ENCODE measurements at regions not wholly inside any gene's neighbourhood (a gene's known extent, or its start where the extent isn't known, plus 50 kb on each side); places are given as distances from the start of the nearest gene placed in this dataset.
A peak's percentile ranks its signal among the peaks of the same experiment; 100 is the strongest.
"Not testable (repeated sequence)": the region's sequence is repeated elsewhere in the genome, so short reads cannot be mapped to it uniquely, and the experiment has no call there.

DNA sequence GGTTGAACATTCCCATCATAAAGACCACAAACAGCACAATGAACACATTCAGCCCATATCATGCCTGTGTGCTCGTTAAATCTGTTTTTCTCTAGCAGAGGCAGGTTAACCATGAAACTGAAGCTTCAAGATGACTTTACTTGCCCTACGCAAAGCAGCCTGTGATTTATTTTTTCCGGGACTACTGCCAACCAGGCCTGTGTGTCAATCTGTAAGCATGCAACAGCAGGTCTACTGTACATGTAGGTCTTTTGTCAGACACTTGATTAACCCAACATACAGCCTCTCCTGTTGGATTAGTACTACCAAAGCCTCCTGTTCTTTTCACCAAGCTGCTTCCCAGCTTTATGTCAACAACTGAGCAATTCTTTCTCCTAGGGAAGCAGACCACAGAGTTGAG is 85.5 kb upstream of the ACSL1 start:
- DNase-seq: peak; percentile 26

DNA sequence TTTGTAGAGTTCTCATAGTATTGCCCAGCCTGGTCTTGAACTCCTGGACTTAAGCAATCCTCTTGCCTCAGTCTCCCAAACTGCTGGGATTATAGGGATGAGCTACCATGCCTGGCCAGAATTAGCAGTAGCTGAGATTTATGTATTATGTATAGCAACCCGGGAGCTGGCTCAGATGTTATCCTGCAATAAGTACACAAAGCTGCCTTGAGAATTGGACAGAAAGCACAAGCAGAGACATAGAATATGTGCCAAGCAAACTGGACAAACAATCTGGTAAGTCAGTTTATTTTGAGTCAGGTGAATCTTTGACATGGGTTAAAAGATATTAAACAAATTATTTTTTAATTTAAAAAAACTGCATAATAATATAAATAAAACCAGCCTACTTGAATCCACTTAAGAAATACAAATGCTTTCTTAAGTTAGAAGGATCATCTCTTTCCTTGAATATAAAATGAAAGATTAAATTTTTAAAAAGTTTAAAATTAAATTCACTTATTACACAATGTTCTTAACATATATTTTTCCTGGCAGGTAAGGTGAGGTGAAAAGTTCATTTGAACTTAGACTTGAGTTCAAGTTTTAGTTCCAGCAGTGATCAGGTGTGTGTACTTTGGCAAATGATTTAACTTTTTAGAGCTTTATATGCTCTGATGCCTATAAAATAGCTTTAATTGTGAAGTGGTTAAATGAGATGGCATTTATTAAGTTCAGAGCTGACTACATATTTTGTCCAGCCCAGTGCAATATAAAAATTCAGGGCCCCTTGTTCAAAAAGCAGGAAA is 87.8 kb upstream of the ACSL1 start:
- no peak for DNase-seq

DNA sequence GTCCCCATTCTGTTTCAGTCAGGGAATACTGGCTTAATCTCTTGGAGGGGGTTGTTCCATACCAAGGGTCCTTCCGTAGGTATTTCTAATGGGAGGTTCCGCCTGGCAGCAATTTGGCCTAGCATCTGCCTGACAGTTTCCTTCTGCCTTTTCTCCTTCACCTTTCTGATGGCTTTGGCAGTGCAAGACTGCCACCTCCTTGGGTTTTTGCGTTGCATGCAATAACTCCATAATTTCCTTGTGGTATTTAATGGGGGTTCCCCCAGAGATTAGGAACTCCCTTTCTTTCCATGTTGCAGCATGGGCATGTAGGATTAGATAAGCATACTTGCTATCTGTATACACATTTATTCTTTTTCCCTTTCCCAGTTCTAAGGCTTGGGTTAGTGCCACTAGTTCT is 93.0 kb upstream of the ACSL1 start:
- DNase-seq: not testable (repeated sequence)

DNA sequence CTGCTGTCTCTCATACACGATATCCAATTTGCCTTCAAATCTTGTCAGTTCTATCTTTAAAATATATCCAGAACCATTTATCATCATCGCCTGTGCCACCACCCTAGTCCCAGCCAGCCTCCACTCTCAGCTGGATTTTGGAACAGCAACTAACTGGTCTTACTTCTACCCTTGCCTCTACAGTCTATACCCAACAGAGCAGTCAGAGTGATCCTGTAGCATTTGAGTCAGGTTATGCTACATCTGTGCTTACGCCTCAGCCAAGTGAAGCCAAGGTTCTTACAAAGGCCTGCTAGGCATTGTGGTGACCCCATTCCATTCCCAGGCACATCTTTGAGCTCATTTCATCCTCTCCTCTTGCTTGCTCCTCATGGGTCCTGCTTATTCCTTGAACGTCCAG is 95.7 kb upstream of the ACSL1 start:
- DNase-seq: no peak

DNA sequence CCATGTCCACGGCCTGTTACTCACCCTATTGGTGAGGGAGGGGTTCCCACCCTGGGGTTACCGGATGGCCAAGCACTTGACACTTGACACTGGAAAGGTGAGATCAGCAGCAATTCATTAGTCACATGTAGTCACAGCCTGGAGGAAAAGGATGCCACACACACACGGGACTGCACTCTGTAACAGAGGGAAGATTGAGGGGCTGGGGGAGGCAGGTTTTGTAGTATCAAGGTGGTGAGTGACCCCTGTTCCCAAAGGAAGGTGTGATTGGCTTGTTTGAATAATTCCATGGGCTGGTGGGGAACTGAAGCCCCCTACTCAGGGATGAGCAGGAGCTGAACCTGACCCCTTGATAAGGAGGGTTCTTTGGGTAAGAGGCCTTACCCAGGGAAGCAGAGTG is 96.0 kb upstream of the HELT start:
- no peak for DNase-seq

DNA sequence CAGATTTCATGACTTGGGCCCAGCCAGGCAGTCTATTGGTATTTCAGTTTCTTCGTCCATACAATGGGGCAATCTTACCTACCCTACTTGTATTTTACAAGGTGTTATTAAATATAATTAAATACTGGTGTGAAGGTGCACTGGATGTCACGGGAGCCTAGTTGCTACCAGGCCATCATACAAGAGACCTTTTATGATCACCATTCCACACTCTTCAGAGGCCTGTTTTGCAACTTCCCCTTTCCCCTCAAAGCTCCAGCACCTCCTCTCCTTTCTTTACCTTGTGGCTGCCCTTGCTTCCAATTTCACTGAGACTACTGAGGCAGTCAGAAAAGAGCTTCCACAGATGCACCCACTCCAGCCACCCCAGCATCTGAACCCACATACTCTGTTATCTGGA is 93.8 kb upstream of the HELT start:
- DNase-seq: no peak

DNA sequence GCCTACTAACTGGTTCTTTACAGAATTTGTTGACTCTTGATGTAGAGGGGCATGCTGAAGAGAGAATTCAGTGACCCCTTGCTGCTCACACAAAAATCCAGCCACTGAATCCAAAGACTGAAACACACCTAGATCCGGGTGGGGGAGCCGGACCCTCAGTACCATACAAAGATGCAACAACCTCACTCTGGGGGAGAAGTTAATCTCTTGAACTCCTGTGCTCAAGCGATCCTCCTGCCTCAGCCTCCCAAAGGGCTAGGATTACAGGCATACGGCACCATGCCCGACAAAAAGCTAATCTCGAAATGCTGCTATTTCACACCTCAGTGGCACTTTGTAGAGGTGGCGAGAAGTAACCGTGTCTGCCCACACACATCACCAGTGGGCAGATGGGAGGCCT is 88.8 kb upstream of the HELT start:
- no peak for DNase-seq

DNA sequence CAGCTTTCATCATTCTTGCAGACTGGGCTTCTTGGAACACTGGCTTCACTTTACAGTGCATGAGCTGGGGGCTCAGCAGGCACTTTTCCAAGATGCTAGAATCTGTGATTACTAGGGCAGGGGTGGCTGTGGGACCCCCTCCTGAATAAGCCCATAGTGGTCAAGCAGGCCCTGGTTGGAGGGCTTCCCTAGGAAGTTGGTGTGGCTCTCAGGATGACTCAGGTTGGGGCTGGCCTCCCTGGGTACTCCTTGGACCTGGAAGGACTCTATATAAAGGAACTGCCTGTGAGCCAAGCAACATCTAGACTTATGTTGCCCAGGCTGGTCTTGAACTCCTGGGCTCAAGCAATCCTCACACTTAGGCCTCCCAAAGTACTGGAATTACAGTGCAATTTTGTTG is 88.3 kb upstream of the HELT start:
- no peak for DNase-seq

DNA sequence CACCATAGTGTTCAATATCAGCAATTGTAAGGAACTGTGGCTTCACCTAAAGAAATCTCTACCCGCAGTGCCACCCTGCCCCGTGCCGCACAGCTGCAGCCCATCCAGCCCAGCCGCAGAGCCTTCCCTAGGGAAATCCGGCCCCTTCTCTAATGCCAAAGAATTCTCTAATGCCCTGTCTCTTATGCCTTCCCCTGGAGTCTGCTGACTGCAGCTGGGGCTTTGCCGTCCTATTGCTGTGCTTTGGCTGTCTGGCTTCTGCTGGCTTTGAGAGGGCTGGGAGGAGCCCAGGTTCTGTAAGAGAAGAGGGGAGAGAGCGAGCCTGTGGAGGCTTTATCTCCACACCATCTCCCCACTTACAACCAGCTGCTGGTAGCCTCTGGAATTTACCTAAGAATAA is 85.9 kb upstream of the HELT start:
- no peak for DNase-seq

DNA sequence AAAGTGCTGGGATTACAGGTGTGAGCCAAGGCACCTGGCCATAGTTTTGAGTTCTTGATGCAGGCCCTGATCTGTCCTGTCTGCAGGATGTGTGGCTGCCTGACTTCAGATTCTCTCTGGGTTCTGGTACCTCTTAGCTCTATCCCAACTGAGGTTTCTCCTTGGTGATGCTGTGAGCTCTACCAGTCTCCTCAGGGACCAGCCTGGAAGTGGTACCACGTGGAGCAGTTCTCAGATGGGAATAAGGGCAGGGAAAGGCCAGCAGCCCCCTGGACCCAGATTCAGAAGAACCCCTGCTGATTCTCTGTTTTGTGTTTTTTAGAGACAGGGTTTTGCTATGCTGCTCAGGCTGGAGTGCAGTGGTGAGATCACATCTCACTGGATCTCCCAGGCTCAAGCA is 85.0 kb upstream of the HELT start:
- DNase-seq: no peak

DNA sequence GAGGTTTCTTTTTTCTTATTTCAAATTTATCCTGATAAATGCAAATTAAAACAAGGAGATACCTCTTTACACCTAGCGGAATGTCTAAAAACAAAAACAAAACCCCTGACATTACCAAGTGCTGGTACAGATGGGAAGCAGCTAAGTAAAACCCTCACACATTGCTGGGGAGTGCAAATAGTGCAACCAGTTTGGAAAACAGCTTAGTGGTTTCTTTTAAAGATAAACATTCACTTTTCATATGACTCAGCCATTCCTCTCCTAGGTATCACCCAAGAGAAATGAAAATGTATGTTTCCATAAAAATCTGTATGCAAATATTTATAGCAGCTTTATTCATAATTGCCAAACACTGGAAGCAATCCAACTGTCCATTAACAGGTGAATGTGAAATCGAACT is 84.1 kb upstream of the HELT start:
- DNase-seq: no peak

DNA sequence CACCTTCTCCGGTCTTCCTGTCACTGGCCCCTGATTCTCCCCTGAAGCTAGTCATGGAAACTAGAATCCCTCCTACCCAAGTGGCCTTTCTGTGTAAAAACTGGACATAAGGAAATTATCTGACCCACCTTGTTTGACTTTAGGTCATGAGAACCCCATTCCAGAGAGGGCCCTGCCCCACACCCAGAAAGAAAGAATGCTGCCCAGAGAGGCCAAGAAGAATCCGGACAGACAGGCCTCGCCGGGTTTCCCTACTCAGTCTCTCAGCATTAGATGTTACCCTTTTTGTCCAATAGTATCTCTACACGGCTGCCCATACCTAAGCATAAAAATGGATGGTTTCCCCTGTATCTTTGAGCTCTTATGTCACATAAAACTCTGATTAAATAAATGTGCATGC is 83.3 kb upstream of the HELT start:
- DNase-seq: no peak

DNA sequence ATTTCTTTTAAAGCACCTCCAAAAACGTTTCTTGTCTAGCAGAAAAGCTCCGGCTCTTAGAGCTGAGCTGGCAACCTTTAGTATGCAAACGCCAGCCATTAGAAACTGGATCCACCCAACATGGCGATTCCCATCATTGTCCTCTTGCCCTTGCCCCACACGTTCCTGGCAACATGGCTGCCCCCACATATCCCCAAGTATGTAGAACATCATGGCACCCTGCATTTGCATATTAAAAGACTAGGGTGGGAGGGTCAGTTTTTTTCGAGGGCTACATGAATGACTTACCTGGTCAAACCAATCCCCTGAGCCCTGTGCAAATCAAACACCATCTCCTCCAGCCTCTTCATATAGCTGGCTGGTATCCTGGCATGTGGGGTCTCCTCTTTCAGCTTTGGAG is 82.2 kb upstream of the HELT start:
- no peak for DNase-seq

DNA sequence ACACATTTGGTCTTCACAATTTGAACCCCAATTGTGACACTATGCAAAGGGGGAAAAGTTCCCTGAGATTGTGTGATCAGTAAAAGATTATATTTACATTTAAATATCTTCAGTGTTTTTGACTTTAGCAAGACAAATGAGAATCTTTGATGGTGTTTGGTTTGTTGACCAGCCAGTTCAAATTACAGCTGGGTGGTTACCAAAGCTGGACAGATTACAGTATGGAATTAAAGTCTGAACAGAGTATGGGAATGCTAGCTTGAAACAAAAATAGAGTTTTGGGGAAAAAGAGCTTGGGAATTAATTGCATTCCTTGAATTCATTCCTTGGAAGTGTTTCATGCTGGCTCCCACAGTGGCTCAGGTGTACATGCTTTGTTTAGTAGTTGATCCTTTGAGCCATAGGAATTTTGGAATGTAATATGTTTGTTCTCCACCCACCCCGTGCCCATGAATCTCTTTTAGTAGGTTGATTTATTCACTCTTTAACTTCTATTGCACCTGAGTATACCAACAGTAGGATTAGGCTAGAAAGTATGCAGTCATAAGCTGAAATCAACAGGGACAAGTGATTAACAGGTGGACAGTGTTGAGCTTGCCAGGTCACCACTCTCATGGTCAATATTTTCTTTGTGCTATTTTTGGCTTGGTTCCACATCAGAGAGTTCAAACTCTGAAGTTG is 81.1 kb upstream of the HELT start:
- DNase-seq: no peak

DNA sequence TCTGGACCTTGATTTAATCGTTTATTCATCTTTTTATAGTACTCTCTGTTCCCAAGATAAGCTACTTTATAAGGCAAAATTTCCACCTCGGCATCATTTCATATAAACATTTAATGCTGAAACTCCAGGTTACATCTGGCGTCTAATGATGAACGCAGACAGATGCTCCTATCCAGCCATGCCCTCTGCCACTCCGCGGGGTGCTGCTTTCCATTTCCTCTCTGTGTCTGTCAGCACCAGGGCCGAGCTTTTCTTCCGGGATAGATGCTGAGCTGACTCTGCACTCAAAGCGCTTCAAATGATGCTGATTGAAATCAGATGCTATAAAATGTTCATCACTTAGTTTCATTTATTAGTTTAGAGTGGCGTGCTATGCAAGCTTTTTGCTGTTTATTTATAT is 80.5 kb upstream of the HELT start:
- no peak for DNase-seq

DNA sequence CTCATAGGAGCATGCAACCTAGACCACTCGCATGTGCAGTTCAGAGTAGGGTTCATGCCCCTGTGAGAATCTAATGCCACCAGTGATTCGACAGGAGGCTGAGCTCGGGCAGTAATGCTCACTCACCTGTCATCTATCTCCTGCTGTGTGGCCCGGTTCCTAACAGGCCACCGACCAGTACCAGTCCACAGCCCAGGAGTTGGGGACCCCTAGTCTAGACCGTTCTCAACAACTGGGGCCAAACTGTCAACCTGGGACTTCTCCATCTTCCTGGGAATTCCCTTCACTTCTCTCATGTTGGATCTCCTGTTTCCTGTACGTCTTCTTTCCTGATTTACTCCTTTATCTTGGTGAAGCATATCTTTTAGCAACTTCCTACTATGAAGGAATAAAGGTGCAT is 79.4 kb upstream of the HELT start:
- no peak for DNase-seq

DNA sequence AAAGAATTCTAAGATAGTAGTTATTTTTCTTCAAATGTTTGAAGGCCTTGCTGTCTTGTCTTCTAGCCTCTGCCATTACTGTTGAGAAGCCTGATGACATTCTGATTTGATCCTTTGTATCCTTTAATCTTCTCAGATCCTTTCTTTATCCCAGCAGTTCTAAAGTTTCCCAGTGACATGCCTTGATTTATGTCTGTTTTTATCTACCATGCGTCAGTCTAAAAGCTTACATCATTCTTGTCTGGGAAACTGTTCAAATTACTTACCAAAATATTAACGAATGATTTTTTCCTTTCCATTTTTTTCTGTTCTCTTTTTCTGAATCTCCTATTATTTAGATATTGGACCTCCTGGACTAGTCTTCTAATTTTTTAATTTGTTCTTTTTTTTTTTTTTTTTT is 78.3 kb upstream of the HELT start:
- DNase-seq: no peak

DNA sequence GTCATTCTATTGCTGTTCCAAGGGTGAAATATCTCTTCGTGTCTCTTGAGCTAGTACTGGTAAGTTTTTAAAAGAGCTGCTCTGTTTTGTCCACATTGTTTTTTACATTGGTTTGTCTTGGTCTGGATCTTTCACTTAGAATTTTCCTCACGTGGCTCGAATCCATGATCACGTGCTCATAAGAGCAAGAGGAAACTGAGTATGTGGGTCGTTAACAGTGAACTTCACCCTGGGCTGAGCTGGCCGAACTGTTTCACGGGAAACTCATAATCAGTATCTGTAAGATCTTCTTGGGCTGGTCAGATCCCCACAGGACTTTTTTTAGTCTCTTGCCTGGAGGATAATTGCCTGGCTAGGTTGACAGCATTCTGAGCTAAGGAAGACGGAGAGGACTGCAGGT is 77.8 kb upstream of the HELT start:
- DNase-seq: no peak

DNA sequence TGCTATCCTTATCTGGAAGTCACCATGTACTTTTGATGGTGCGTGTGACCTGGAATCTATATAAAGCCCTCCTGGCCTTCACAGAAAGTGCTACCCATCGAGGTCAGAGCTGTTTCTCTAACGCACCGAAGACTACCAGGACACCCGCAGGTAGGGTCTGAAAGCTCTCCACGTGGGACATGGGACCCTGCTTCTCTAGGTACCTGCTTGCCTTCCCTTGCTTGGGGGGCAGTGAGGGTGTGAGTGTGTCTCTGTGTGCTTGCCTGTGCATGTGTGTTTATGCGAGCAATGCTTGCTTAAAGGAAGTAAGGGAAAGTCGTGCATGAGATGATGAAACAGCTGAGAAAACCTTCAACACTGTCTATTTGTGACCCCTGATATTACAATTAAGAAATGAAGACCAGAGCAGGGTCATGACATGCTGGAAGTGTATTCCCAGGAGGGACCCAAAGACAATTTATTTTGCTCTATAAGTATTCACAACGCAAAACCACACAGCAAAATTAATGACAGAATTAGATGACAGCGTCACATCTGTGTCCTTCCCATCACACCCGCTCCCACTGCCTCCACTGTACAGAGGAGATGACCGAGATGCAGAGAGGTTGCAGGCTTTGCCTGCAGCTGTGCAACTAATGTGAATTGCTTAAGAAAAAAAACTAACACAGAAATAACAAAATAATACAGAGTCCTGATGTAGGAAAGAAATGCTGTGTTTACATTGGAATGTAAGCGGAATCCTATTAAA is 76.4 kb upstream of the HELT start:
- DNase-seq: no peak

DNA sequence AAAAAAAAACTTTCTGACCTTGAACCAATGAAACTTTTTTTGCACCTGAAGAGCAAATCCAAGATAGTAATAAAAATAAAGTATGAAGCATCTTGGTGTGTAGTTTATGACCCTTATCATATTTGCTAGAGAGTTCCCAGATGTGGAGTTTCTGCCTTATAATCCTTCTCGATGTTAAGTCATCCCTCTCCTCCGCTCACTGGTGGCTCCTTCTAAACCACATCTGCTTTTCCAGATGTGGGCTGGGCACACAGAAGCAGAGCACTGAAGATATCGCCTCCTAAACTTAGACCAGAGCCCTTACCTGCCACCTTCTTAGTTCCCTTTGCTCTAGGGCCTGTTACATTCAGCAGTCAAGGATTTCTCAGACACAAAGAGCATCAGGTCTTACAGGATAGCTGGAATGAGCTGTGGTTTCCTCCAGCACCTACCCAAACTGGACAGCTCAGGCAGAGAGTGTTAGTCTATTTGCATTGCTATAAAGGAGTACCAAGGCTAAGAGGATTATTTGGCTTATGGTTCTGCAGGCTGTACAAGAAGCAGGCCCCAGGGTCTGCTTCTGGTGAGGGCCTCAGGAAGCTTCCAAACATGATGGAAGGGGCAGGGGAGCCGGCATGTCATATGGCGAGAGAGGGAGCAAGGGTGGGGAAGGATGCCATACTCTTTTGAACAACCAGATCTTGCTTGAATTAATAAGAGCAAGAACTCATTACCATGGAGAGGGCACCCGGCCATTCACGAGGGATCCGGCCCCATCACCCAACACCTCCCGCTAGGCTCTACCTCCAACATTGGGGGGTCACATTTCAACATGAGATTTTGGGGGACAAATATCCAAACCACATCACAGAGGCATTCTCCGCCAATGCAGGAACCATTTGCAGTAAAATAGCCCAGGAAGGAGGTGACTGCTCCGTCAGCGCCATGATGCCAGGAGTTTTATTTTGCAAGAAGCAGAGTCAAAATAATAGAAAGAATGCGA is 75.6 kb upstream of the HELT start:
- no peak for DNase-seq

DNA sequence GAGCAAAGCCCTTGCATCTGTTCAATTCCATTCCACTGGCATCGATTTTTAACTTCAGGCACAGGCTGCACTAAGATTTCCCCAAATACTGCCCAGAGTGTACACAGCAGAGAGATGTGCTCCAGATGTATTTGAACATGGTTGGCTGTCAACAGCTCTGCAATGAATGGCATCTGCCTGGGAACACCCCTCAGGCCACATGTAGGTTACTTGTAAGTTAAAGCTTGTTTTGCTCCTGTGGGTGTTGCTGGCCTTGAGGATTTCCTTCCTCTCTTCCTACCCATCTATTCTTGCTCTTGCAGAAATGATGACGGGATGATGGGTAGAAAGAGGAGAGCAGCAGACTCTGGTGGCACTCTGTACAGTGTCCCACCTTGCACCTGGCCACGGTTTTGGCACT is 69.3 kb upstream of the HELT start:
- DNase-seq: no peak

DNA sequence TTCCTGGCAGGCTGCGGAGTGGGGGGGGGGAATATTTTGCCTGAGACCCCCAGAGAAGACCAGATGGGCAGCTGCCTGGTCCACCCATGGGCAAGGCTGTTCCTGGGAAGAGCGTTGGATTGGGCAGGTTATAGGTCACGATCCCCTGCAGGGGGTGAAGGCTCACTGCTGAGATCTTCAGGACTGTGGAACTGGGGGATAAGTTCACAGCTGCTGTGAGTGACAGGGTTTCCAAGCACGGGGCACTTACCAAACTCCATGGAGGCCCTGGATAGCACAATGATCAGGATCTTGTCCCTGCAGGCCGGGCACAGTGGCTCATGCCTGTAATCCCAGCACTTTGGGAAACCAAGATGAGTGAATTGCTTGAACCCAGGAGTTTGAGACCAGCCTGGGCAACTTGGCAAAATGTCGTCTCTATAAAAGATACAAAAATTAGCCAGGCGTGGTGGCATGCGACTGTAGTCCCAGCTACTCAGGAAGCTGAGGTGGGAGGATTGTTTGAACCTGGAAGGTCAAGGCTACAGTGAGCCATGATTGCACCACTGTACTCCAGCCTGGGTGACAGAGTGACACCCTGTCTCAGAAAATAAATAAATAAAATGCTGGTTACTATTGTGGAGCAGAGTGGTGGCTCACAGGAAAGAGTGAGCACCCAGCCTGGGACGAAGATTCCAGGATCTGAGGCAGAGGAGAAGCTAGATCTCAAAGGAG is 68.0 kb upstream of the HELT start:
- DNase-seq: no peak
